ENCODE measurements at regions not wholly inside any gene's neighbourhood (a gene's known extent, or its start where the extent isn't known, plus 50 kb on each side); places are given as distances from the start of the nearest gene placed in this dataset.

DNA sequence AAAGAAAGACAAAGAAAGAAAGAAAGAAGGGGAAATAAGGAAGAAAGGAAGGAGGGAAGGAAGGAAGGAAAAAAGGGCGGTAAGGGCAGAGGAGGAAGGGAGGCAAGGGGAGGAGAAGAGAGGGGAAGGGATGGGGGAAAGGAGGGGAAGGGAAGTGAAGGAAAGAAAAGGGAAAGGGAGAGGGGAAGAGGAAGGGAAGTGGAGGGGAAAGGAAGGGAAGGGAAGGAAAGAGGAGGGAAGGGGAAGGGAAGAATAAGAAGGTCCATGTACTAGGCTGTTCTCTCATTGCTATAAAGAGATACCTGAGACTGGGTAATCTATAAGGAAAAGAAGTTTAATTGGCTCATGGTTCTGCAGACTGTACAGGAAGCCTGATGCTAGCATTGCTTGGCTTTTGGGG, 217.1 kb downstream of the ENC1 start:
- no peak overlapping the region for H3K4me3 ChIP-seq
- intact Hi-C loops (cut with DNase I), result no loop called here
- 94 to 96% (median 95%) methylated on average over 1 of the region's 1 CpG for WGBS, 3 donors
- no peaks in the 10 kb centered on the region for H3K36me3 ChIP-seq
- no peak for DNase-seq
- H3K27ac ChIP-seq, result no peak overlapping the region
- no peaks in the 10 kb centered on the region for H3K9me3 ChIP-seq
- TF ChIP-seq POLR2A (IDR thresholded peaks at IDR 0.05) (no peak), EP300 (IDR thresholded peaks at IDR 0.05) (no peak)
- TF ChIP-seq, protein P1, sequence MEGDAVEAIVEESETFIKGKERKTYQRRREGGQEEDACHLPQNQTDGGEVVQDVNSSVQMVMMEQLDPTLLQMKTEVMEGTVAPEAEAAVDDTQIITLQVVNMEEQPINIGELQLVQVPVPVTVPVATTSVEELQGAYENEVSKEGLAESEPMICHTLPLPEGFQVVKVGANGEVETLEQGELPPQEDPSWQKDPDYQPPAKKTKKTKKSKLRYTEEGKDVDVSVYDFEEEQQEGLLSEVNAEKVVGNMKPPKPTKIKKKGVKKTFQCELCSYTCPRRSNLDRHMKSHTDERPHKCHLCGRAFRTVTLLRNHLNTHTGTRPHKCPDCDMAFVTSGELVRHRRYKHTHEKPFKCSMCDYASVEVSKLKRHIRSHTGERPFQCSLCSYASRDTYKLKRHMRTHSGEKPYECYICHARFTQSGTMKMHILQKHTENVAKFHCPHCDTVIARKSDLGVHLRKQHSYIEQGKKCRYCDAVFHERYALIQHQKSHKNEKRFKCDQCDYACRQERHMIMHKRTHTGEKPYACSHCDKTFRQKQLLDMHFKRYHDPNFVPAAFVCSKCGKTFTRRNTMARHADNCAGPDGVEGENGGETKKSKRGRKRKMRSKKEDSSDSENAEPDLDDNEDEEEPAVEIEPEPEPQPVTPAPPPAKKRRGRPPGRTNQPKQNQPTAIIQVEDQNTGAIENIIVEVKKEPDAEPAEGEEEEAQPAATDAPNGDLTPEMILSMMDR (IDR thresholded peaks at IDR 0.05), result no peak
- H3K27me3 ChIP-seq, result no peaks in the 10 kb centered on the region
- H3K4me1 ChIP-seq (ENCODE audit: insufficient read depth), result no peaks in the 10 kb centered on the region

DNA sequence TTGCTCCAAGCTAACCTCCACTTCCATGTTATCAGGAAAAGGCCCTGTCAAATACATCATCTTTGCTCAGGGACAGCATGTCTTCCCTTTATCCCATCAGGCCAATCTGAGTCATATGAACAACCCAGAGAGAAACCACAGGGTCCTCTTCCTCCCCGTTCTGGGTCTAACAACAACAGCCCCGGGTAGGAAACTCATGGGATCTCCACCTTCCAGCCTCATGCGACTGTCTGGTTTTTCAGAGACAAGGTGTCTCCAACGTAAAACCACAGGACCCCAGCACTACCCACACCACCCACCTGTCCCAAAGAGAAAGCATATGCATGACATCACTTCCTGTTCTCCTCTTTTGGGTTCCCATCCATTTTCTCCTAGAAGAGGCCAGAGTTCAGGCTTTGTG, 217.9 kb downstream of the ENC1 start:
- WGBS, 3 donors, result 90 to 94% (median 92%) methylated on average over 4 of the region's 4 CpGs
- Histone ChIP-seq H3K36me3 (no peaks in the 10 kb centered on the region), H3K27me3 (no peaks in the 10 kb centered on the region), H3K4me1 (ENCODE audit: insufficient read depth) (no peaks in the 10 kb centered on the region), H3K27ac (no peak overlapping the region), H3K9me3 (no peaks in the 10 kb centered on the region), H3K4me3 (no peak overlapping the region)
- intact Hi-C loops (cut with DNase I), result no loop called here
- TF ChIP-seq, protein P1 (IDR thresholded peaks at IDR 0.05), result no peak
- TF ChIP-seq POLR2A (IDR thresholded peaks at IDR 0.05) (no peak), EP300 (IDR thresholded peaks at IDR 0.05) (no peak)
- DNase-seq, result no peak

DNA sequence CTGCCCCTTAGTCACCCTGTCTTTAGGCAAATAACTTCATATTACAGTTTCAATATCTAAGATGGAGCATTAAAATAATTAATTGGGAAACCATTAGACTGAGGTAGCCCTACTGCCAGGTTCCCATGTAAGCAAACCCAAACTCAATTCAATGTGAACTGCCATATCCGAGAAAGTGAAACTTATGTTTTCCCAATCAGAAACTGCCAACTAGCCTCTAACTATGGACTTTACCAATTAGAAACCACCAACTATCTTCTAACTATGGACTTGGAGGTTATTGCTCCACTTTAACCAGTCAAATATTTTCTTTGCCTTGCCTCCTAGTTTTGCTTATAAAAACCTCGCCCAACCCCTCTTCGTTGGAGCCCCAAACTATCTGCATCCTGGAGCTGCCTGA, 218.5 kb downstream of the ENC1 start:
- Histone ChIP-seq H3K27me3 (no peaks in the 10 kb centered on the region), H3K36me3 (no peaks in the 10 kb centered on the region), H3K27ac (no peak overlapping the region), H3K4me1 (ENCODE audit: insufficient read depth) (no peaks in the 10 kb centered on the region), H3K4me3 (no peak overlapping the region), H3K9me3 (no peaks in the 10 kb centered on the region)
- DNase-seq, result no peak
- intact Hi-C loops (cut with DNase I), result no loop called here
- TF ChIP-seq EP300 (IDR thresholded peaks at IDR 0.05) (no peak), POLR2A (IDR thresholded peaks at IDR 0.05) (no peak)
- TF ChIP-seq, protein P1 (IDR thresholded peaks at IDR 0.05), result no peak
- 58 to 95% (median 94%) methylated on average over 3 of the region's 3 CpGs for WGBS, 3 donors

DNA sequence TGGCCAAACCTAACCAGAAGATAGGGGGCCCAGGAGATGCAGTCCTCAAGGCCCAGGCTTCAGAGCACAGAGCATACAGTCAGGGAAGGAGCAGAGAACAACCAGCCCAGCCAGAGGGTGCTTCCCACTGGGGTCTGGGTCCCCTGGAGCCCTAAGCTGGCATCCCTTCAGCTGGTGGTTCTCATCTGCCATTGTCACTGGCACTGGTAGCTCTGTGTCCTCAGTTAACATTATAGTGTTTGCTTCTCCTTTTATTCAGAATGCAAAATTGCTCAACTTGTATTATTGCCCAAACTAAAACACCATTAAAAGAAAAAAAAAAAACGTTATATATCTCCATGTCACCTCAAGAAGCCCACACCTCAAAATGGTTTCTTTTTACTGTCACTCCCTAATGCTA, 219.2 kb downstream of the ENC1 start:
- no peak overlapping the region for H3K4me3 ChIP-seq
- H3K27me3 ChIP-seq, result no peaks in the 10 kb centered on the region
- H3K27ac ChIP-seq, result no peak overlapping the region
- no peaks in the 10 kb centered on the region for H3K36me3 ChIP-seq
- TF ChIP-seq EP300 (IDR thresholded peaks at IDR 0.05), result no peak
- TF ChIP-seq POLR2A (IDR thresholded peaks at IDR 0.05), result no peak
- TF ChIP-seq, protein P1 (IDR thresholded peaks at IDR 0.05), result no peak
- H3K4me1 ChIP-seq (ENCODE audit: insufficient read depth), result no peaks in the 10 kb centered on the region
- intact Hi-C loops (cut with DNase I), result no loop called here
- no peaks in the 10 kb centered on the region for H3K9me3 ChIP-seq
- WGBS, 3 donors, result 55 to 64% (median 63%) methylated on average over 1 of the region's 1 CpG
- no peak for DNase-seq

DNA sequence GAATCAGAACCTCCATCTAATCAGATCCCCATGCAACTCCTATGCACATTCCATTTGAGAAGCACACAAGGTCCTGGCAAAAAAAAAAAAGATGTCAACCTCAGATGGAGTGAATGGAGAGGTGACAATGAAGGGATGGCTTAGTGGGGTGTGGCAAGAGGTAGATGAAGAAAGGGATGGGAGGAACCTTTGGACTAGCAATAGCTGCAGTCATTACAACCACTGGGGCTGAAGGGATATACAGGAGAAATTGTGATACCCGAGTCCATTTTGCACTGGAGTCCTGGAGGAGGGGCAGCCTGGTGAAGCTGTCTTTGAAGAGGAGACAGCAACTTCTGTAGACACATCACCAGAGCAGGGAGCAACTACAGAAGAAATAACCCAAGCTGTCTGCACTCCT, 219.6 kb downstream of the ENC1 start:
- TF ChIP-seq EP300 (IDR thresholded peaks at IDR 0.05) (no peak), POLR2A (IDR thresholded peaks at IDR 0.05) (no peak)
- TF ChIP-seq, protein P1 (IDR thresholded peaks at IDR 0.05), result no peak
- H3K36me3 ChIP-seq, result no peaks in the 10 kb centered on the region
- no peaks in the 10 kb centered on the region for H3K4me1 ChIP-seq (ENCODE audit: insufficient read depth)
- H3K27ac ChIP-seq, result no peak overlapping the region
- no peaks in the 10 kb centered on the region for H3K9me3 ChIP-seq
- no peak for DNase-seq
- H3K4me3 ChIP-seq, result no peak overlapping the region
- intact Hi-C loops (cut with DNase I), result no loop called here
- H3K27me3 ChIP-seq, result no peaks in the 10 kb centered on the region
- 82 to 96% (median 93%) methylated on average over 1 of the region's 1 CpG for WGBS, 3 donors

All from ovary (tissue), 7 donors.